ENCODE measurements at regions not wholly inside any gene's neighbourhood (a gene's known extent, or its start where the extent isn't known, plus 50 kb on each side); places are given as distances from the start of the nearest gene placed in this dataset.

GRCh38 chr1:74818241-74818640 lies 85.3 kb downstream of the TYW3 start:
- Histone ChIP-seq H3K4ac (ENCODE audit: low read depth, low read length) (no peak overlapping the region), H3K9ac (ENCODE audit: low read length) (no peak overlapping the region), H3K4me2 (ENCODE audit: low read length) (no peak overlapping the region), H3K4me1 (ENCODE audit: control insufficient read depth in 1 of 2, insufficient read depth in 2 of 2, low read length in 2 of 2) (no peaks in the 10 kb centered on the region), H4K12ac (ENCODE audit: low read depth, low read length) (no peak overlapping the region), H2BK5ac (ENCODE audit: low read depth, low read length, poor library complexity) (no peak overlapping the region), H3K18ac (ENCODE audit: low read length) (no peak overlapping the region), H3K79me1 (ENCODE audit: low read length) (no peaks in the 10 kb centered on the region), H3K9me3 (ENCODE audit: insufficient read depth, low read depth, low read length) (no peaks in the 10 kb centered on the region), H3K27me3 (ENCODE audit: insufficient read depth, low read length) (no peaks in the 10 kb centered on the region), H3K4me3 (ENCODE audit: low read depth, low read length) (no peak overlapping the region), H4K91ac (ENCODE audit: low read depth, low read length) (no peak overlapping the region), H2BK12ac (ENCODE audit: low read length) (no peak overlapping the region), H3K23ac (ENCODE audit: low read length) (no peak overlapping the region), H2BK120ac (ENCODE audit: insufficient read depth, low read length, poor library complexity) (no peak overlapping the region), H3K36me3 (ENCODE audit: control insufficient read depth in 1 of 2, insufficient read depth in 2 of 2, low read length in 2 of 2) (no peaks in the 10 kb centered on the region), H2AFZ (ENCODE audit: insufficient read depth, low read length, poor library complexity) (no peak overlapping the region), H4K8ac (ENCODE audit: low read depth, low read length) (no peak overlapping the region), H3K79me2 (ENCODE audit: control insufficient read depth, insufficient read depth, low read length, poor library complexity) (no peaks in the 10 kb centered on the region), H3K14ac (ENCODE audit: low read length) (no peak overlapping the region), H3K27ac (ENCODE audit: low read depth, low read length) (no peak overlapping the region), H2AK5ac (ENCODE audit: low read length) (no peak overlapping the region)
- no peak for DNase-seq
- no CpG with 5 or more reads among the region's 1 CpG for WGBS (ENCODE audit: extremely low coverage, insufficient coverage, insufficient read length)

- no peak overlapping the region for H2AFZ ChIP-seq (ENCODE audit: insufficient read depth, low read length, poor library complexity)
- H3K27ac ChIP-seq (ENCODE audit: low read depth, low read length), result no peak overlapping the region
- no peak overlapping the region for H2BK5ac ChIP-seq (ENCODE audit: low read depth, low read length, poor library complexity)
- no peak overlapping the region for H2BK12ac ChIP-seq (ENCODE audit: low read length)
- no CpG with 5 or more reads among the region's 6 CpGs for WGBS (ENCODE audit: extremely low coverage, insufficient coverage, insufficient read length)
- no peak overlapping the region for H2BK120ac ChIP-seq (ENCODE audit: insufficient read depth, low read length, poor library complexity)
- H3K4ac ChIP-seq (ENCODE audit: low read depth, low read length), result no peak overlapping the region
- no peak overlapping the region for H4K8ac ChIP-seq (ENCODE audit: low read depth, low read length)
- H3K79me2 ChIP-seq (ENCODE audit: control insufficient read depth, insufficient read depth, low read length, poor library complexity), result no peaks in the 10 kb centered on the region
- H4K12ac ChIP-seq (ENCODE audit: low read depth, low read length), result no peak overlapping the region
- H3K9ac ChIP-seq (ENCODE audit: low read length), result no peak overlapping the region
- H4K91ac ChIP-seq (ENCODE audit: low read depth, low read length), result no peak overlapping the region
- H3K4me3 ChIP-seq (ENCODE audit: low read depth, low read length), result no peak overlapping the region
- no peaks in the 10 kb centered on the region for H3K36me3 ChIP-seq (ENCODE audit: control insufficient read depth in 1 of 2, insufficient read depth in 2 of 2, low read length in 2 of 2)
- DNase-seq, result no peak
- no peak overlapping the region for H3K4me2 ChIP-seq (ENCODE audit: low read length)
- H3K14ac ChIP-seq (ENCODE audit: low read length), result no peak overlapping the region
- no peak overlapping the region for H3K18ac ChIP-seq (ENCODE audit: low read length)
- no peak overlapping the region for H2AK5ac ChIP-seq (ENCODE audit: low read length)
- H3K23ac ChIP-seq (ENCODE audit: low read length), result no peak overlapping the region
- no peaks in the 10 kb centered on the region for H3K27me3 ChIP-seq (ENCODE audit: insufficient read depth, low read length)
- H3K9me3 ChIP-seq (ENCODE audit: insufficient read depth, low read depth, low read length), result no peaks in the 10 kb centered on the region
- H3K4me1 ChIP-seq (ENCODE audit: control insufficient read depth in 1 of 2, insufficient read depth in 2 of 2, low read length in 2 of 2), result no peaks in the 10 kb centered on the region
- H3K79me1 ChIP-seq (ENCODE audit: low read length), result no peaks in the 10 kb centered on the region
Measured at GRCh38 chr1:74818661-74819456, 85.9 kb downstream of the TYW3 start.

GRCh38 chr1:74822851-74823401 lies 90.0 kb downstream of the TYW3 start:
- whole genome bisulfite sequencing (ENCODE audit: extremely low coverage, insufficient coverage, insufficient read length), result no CpG with 5 or more reads among the region's 3 CpGs
- H3K23ac ChIP-seq (ENCODE audit: low read length), result no peak overlapping the region
- H2BK5ac ChIP-seq (ENCODE audit: low read depth, low read length, poor library complexity), result no peak overlapping the region
- H3K4me3 ChIP-seq (ENCODE audit: low read depth, low read length), result no peak overlapping the region
- H2BK120ac ChIP-seq (ENCODE audit: insufficient read depth, low read length, poor library complexity), result no peak overlapping the region
- no peak overlapping the region for H3K4me2 ChIP-seq (ENCODE audit: low read length)
- DNase-seq, result no peak
- H4K91ac ChIP-seq (ENCODE audit: low read depth, low read length), result no peak overlapping the region
- H3K9me3 ChIP-seq (ENCODE audit: insufficient read depth, low read depth, low read length), result no peaks in the 10 kb centered on the region
- H4K12ac ChIP-seq (ENCODE audit: low read depth, low read length), result no peak overlapping the region
- H3K27me3 ChIP-seq (ENCODE audit: insufficient read depth, low read length), result no peaks in the 10 kb centered on the region
- H3K27ac ChIP-seq (ENCODE audit: low read depth, low read length), result no peak overlapping the region
- no peaks in the 10 kb centered on the region for H3K36me3 ChIP-seq (ENCODE audit: control insufficient read depth in 1 of 2, insufficient read depth in 2 of 2, low read length in 2 of 2)
- H3K79me2 ChIP-seq (ENCODE audit: control insufficient read depth, insufficient read depth, low read length, poor library complexity), result no peaks in the 10 kb centered on the region
- no peak overlapping the region for H3K4ac ChIP-seq (ENCODE audit: low read depth, low read length)
- H3K18ac ChIP-seq (ENCODE audit: low read length), result no peak overlapping the region
- no peak overlapping the region for H2AFZ ChIP-seq (ENCODE audit: insufficient read depth, low read length, poor library complexity)
- no peak overlapping the region for H4K8ac ChIP-seq (ENCODE audit: low read depth, low read length)
- H3K9ac ChIP-seq (ENCODE audit: low read length), result no peak overlapping the region
- H2AK5ac ChIP-seq (ENCODE audit: low read length), result no peak overlapping the region
- no peaks in the 10 kb centered on the region for H3K79me1 ChIP-seq (ENCODE audit: low read length)
- H2BK12ac ChIP-seq (ENCODE audit: low read length), result no peak overlapping the region
- H3K14ac ChIP-seq (ENCODE audit: low read length), result no peak overlapping the region
- H3K4me1 ChIP-seq (ENCODE audit: control insufficient read depth in 1 of 2, insufficient read depth in 2 of 2, low read length in 2 of 2), result no peaks in the 10 kb centered on the region

- Histone ChIP-seq H3K9me3 (ENCODE audit: insufficient read depth, low read depth, low read length) (no peaks in the 10 kb centered on the region), H3K36me3 (ENCODE audit: control insufficient read depth in 1 of 2, insufficient read depth in 2 of 2, low read length in 2 of 2) (no peaks in the 10 kb centered on the region), H3K27me3 (ENCODE audit: insufficient read depth, low read length) (no peaks in the 10 kb centered on the region), H3K79me1 (ENCODE audit: low read length) (no peaks in the 10 kb centered on the region), H3K27ac (ENCODE audit: low read depth, low read length) (no peak overlapping the region), H2BK5ac (ENCODE audit: low read depth, low read length, poor library complexity) (no peak overlapping the region), H3K79me2 (ENCODE audit: control insufficient read depth, insufficient read depth, low read length, poor library complexity) (no peaks in the 10 kb centered on the region), H2BK12ac (ENCODE audit: low read length) (no peak overlapping the region), H4K12ac (ENCODE audit: low read depth, low read length) (no peak overlapping the region), H4K91ac (ENCODE audit: low read depth, low read length) (no peak overlapping the region), H3K4me1 (ENCODE audit: control insufficient read depth in 1 of 2, insufficient read depth in 2 of 2, low read length in 2 of 2) (no peaks in the 10 kb centered on the region), H3K4me2 (ENCODE audit: low read length) (no peak overlapping the region), H3K4ac (ENCODE audit: low read depth, low read length) (no peak overlapping the region), H3K23ac (ENCODE audit: low read length) (no peak overlapping the region), H3K18ac (ENCODE audit: low read length) (no peak overlapping the region), H2AFZ (ENCODE audit: insufficient read depth, low read length, poor library complexity) (no peak overlapping the region), H3K9ac (ENCODE audit: low read length) (no peak overlapping the region), H3K4me3 (ENCODE audit: low read depth, low read length) (no peak overlapping the region), H4K8ac (ENCODE audit: low read depth, low read length) (no peak overlapping the region), H3K14ac (ENCODE audit: low read length) (no peak overlapping the region), H2AK5ac (ENCODE audit: low read length) (no peak overlapping the region), H2BK120ac (ENCODE audit: insufficient read depth, low read length, poor library complexity) (no peak overlapping the region)
- no peak for DNase-seq
- WGBS (ENCODE audit: extremely low coverage, insufficient coverage, insufficient read length), result no CpG with 5 or more reads among the region's 4 CpGs
Measured at GRCh38 chr1:74824497-74825107, 91.7 kb downstream of the TYW3 start.
